BJ (cell line): ENCODE measurements at regions not wholly inside any gene's neighbourhood (a gene's known extent, or its start where the extent isn't known, plus 50 kb on each side); places are given as distances from the start of the nearest gene placed in this dataset.

Source experiments
- CTCF ChIA-PET: fragments of 350-600 bp; formaldehyde crosslinking; extraction: SDS; loops from one replicate; lab custom pipeline; 2021; ENCODE audit warnings: antibody characterized with exemption, inconsistent platforms; lab: Yijun Ruan, JAX
- POLR2A ChIA-PET: fragments of 300-600 bp; sonication (Branson Sonifier 250); formaldehyde crosslinking; extraction: SDS; loops from one replicate; lab custom pipeline; 2021; ENCODE audit warnings: antibody characterized with exemption; lab: Charles Lee
- DNase-seq: peaks from one replicate; pipeline ENCODE4 v3.0.0-alpha.2; 2011; ENCODE audit warnings: low read depth
- H3K27me3 ChIP-seq: 2 replicates; pipeline ENCODE4 v1.6.0; 2011; ENCODE audit warnings: low read length; ENCODE audit not compliant: control insufficient read depth, insufficient read depth
- H3K36me3 ChIP-seq: 2 replicates; pipeline ENCODE4 v1.5.1; 2011; ENCODE audit warnings: low read length; ENCODE audit not compliant: control insufficient read depth, insufficient read depth
- H3K4me3 ChIP-seq: 2 replicates; pipeline ENCODE4 v1.5.1; 2011; ENCODE audit warnings: low read depth, mild to moderate bottlenecking, control low read depth, low read length
- TF ChIP-seq, protein P1 (sequence below): IDR thresholded peaks from 2 replicates; pipeline ENCODE4 v1.5.1; 2011; ENCODE audit warnings: low read depth, mild to moderate bottlenecking, control low read depth, inconsistent platforms, low read length, moderate library complexity; ENCODE audit not compliant: insufficient read depth

DNA sequence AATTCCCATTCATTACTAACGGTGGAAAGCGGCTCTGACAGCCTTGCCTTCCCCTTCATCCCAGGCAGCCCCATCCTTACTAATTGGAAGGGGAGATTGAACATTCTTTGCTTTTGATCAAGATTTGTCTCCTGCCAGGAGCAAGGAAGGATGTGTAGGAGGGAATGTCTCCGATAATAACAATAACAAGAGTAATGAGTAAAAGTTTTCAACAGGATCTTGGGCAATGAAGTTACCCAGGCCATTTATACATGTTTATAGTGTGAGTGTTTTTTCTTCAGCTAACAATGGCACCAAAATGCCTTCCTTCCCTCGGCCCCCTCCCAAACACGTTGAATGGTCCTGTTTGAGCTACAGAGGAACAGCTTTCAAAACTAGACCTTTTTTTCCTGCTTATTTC is 83.8 kb downstream of the GATA6 start:
- H3K36me3 ChIP-seq, result no peaks in the 10 kb centered on the region
- CTCF ChIA-PET, result interaction anchor here (1.1 kb wide), 1 partner anchor 11 kb away, joined by 4 read pairs; no protein-coding TSS in a partner anchor
- TF ChIP-seq, protein P1, sequence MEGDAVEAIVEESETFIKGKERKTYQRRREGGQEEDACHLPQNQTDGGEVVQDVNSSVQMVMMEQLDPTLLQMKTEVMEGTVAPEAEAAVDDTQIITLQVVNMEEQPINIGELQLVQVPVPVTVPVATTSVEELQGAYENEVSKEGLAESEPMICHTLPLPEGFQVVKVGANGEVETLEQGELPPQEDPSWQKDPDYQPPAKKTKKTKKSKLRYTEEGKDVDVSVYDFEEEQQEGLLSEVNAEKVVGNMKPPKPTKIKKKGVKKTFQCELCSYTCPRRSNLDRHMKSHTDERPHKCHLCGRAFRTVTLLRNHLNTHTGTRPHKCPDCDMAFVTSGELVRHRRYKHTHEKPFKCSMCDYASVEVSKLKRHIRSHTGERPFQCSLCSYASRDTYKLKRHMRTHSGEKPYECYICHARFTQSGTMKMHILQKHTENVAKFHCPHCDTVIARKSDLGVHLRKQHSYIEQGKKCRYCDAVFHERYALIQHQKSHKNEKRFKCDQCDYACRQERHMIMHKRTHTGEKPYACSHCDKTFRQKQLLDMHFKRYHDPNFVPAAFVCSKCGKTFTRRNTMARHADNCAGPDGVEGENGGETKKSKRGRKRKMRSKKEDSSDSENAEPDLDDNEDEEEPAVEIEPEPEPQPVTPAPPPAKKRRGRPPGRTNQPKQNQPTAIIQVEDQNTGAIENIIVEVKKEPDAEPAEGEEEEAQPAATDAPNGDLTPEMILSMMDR, result no peak
- H3K27me3 ChIP-seq, result peaks cover 8% of the 10 kb centered on the region
- DNase-seq, result no peak
- POLR2A ChIA-PET, result no interaction called here
- no peak overlapping the region for H3K4me3 ChIP-seq
